HepG2 (cell line): ENCODE measurements at regions not wholly inside any gene's neighbourhood (a gene's known extent, or its start where the extent isn't known, plus 50 kb on each side); places are given as distances from the start of the nearest gene placed in this dataset.

Source experiments
- ATAC-seq: fragments of 200-7000 bp; cut with Tn5 transposase; 3 replicates; pipeline ENCODE4 v1.9.1; 2020; ENCODE audit warnings: mild to moderate bottlenecking, moderate library complexity
- BruUV-seq: library from RNA; stranded (reverse); fragments of 400-500 nt; replicated peaks from 2 replicates; lab custom pipeline; 2021; lab: Mats Ljungman, UMichigan
- CTCF ChIA-PET: fragments of 300-600 bp; formaldehyde crosslinking; extraction: SDS; loops from one replicate; lab custom pipeline; 2021; ENCODE audit warnings: low total read pairs, inconsistent platforms, low intra/inter-chr PET ratio; lab: Yijun Ruan, JAX
- POLR2A ChIA-PET: fragments of 350-600 bp; sonication (Branson Sonifier 250); formaldehyde crosslinking; loops from one replicate; lab custom pipeline; 2020; ENCODE audit warnings: antibody characterized with exemption, inconsistent platforms; lab: Yijun Ruan, JAX
- DNase-seq: peaks from one replicate; pipeline ENCODE4 v3.0.0-alpha.2; 2015; ENCODE audit warnings: low spot score
- FAIRE-seq: peaks from 3 replicates; lab custom pipeline; 2011; peaks lifted over from hg19 to GRCh38; lab: Jason Lieb, UNC
- H2AFZ ChIP-seq: one replicate; pipeline ENCODE4 v1.6.1; 2011; ENCODE audit warnings: low read length, inconsistent platforms
- H3K27ac ChIP-seq: fragments of 300-600 bp; 3 replicates; pipeline ENCODE4 v1.8.0; 2011; ENCODE audit warnings: mixed run types, mild to moderate bottlenecking, mixed read lengths, low read length, inconsistent platforms; ENCODE audit not compliant: insufficient read depth; ENCODE audit errors: extremely low read length
- H3K27me3 ChIP-seq, 2 experiments: fragments of 200-600 bp in 1 of 2; 2 replicates in 1 of 2; 3 replicates in 1 of 2; pipeline versions ENCODE4 v1.6.0 to v1.8.0; 2011; ENCODE audit warnings: low read length in 2 of 2, mild to moderate bottlenecking in 2 of 2, moderate library complexity in 2 of 2, inconsistent platforms in 1 of 2; ENCODE audit not compliant: insufficient read depth in 2 of 2, control insufficient read depth in 1 of 2
- H3K36me3 ChIP-seq, 2 experiments: fragments of 200-600 bp in 1 of 2; replicated peaks in 1 of 2; 2 replicates in 1 of 2; 3 replicates in 1 of 2; pipeline versions ENCODE4 v1.5.1 to v1.8.0; 2011; ENCODE audit warnings: low read length in 2 of 2, inconsistent platforms in 1 of 2; ENCODE audit not compliant: insufficient read depth in 2 of 2, control insufficient read depth in 1 of 2
- H3K4me1 ChIP-seq: 2 replicates; pipeline ENCODE4 v1.5.1; 2012; ENCODE audit warnings: low read length, inconsistent platforms; ENCODE audit not compliant: insufficient read depth
- H3K4me2 ChIP-seq: 2 replicates; pipeline ENCODE4 v1.6.0; 2011; ENCODE audit warnings: low read depth, low read length, inconsistent platforms
- H3K4me3 ChIP-seq, 3 experiments: fragments of 200-600 bp in 1 of 3; sonication (generic), shearing (Covaris generic) in 1 of 3; replicated peaks in 1 of 3; 2 replicates each; pipeline ENCODE4 v1.5.1; 2011 to 2016; ENCODE audit warnings: low read length in 3 of 3, inconsistent platforms in 2 of 3, low read depth in 2 of 3, mild to moderate bottlenecking in 2 of 3, control low read depth in 1 of 3, mixed read lengths in 1 of 3; ENCODE audit not compliant: insufficient read depth in 1 of 3
- H3K79me2 ChIP-seq: one replicate; pipeline ENCODE4 v1.6.1; 2011; ENCODE audit warnings: low read length, inconsistent platforms; ENCODE audit not compliant: insufficient read depth
- H3K9ac ChIP-seq: 2 replicates; pipeline ENCODE4 v1.6.0; 2011; ENCODE audit warnings: mild to moderate bottlenecking, low read depth, low read length, inconsistent platforms; ENCODE audit not compliant: insufficient read depth
- H3K9me3 ChIP-seq: 2 replicates; pipeline ENCODE4 v1.5.1; 2012; ENCODE audit warnings: mild to moderate bottlenecking, low read length
- H4K20me1 ChIP-seq: 2 replicates; pipeline ENCODE4 v1.6.0; 2011; ENCODE audit warnings: inconsistent platforms, mild to moderate bottlenecking, low read length, moderate library complexity; ENCODE audit not compliant: insufficient read depth
- ATRX ChIP-seq: sonication (generic); formaldehyde crosslinking; IDR thresholded peaks from 2 replicates; pipeline ENCODE4 v1.4.0; 2020; ENCODE audit warnings: missing genetic modification reagents, borderline replicate concordance
- CBFB ChIP-seq: sonication (generic); formaldehyde crosslinking; IDR thresholded peaks from 2 replicates; pipeline ENCODE4 v1.4.0; 2020; ENCODE audit warnings: missing genetic modification reagents
- CBX5 ChIP-seq: sonication (generic); formaldehyde crosslinking; IDR thresholded peaks from 2 replicates; pipeline ENCODE4 v1.4.0; 2020; ENCODE audit warnings: missing genetic modification reagents, borderline replicate concordance
- E2F5 ChIP-seq: sonication (generic); formaldehyde crosslinking; conservative IDR thresholded peaks from 2 replicates; pipeline ENCODE4 v1.4.0; 2020; ENCODE audit warnings: missing genetic modification reagents
- FOXK1 ChIP-seq: sonication (generic); formaldehyde crosslinking; IDR thresholded peaks from 2 replicates; pipeline ENCODE4 v1.4.0; 2020; ENCODE audit warnings: low read depth, missing genetic modification reagents, borderline replicate concordance
- SP140L ChIP-seq: sonication (generic); formaldehyde crosslinking; IDR thresholded peaks from 2 replicates; pipeline ENCODE4 v1.4.0; 2020; ENCODE audit warnings: missing genetic modification reagents, borderline replicate concordance
- TFAP4 ChIP-seq: sonication (generic); IDR thresholded peaks from 2 replicates; pipeline ENCODE4 v1.6.1; 2016; ENCODE audit warnings: low read depth, borderline replicate concordance
- ZBTB21 ChIP-seq: sonication (generic); formaldehyde crosslinking; IDR thresholded peaks from 2 replicates; pipeline ENCODE4 v1.4.0; 2020; ENCODE audit warnings: missing genetic modification reagents
- ZNF232 ChIP-seq: sonication (generic); formaldehyde crosslinking; IDR thresholded peaks from 2 replicates; pipeline ENCODE4 v1.4.0; 2020; ENCODE audit warnings: missing genetic modification reagents, borderline replicate concordance
- ZNF720 ChIP-seq: sonication (generic); formaldehyde crosslinking; IDR thresholded peaks from 2 replicates; pipeline ENCODE4 v1.4.0; 2020; ENCODE audit warnings: missing genetic modification reagents
- WGBS: methylation state at CpG from one replicate; pipeline ENCODE4 v1.1.6; 2017; ENCODE audit warnings: low lambda C conversion rate; 5-methylcytosine and 5-hydroxymethylcytosine counted together
- in situ Hi-C: cut with HindIII; loops from 2 replicates; pipeline ENCODE4 v1.10.0; 2017; ENCODE audit warnings: low pct_unique_long_range_greater_than_20kb; ENCODE audit not compliant: extremely low pct_ligation_motif_present
- intact Hi-C: fragments of 100-400 bp; cut with micrococcal nuclease; formaldehyde crosslinking; loops from one replicate; pipeline ENCODE4 v1.10.0; 2022; ENCODE audit not compliant: unreplicated experiment
- TF ChIP-seq, protein P1 (sequence below): sonication (generic); formaldehyde crosslinking; IDR thresholded peaks from 2 replicates; pipeline ENCODE4 v1.4.0; 2020; ENCODE audit warnings: missing genetic modification reagents, borderline replicate concordance

GRCh38 chr13:40362502-40362901, 303.9 kb downstream of the FOXO1 start:
- Histone ChIP-seq H3K9ac (no peak overlapping the region), H3K27ac (no peak overlapping the region), H2AFZ (no peak overlapping the region), H3K4me3 (no peak overlapping the region), H3K27me3 (no peaks in the 10 kb centered on the region), H3K4me2 (no peak overlapping the region), H4K20me1 (no peaks in the 10 kb centered on the region), H3K4me1 (peaks cover 4% of the 10 kb centered on the region), H3K36me3 (no peaks in the 10 kb centered on the region), H3K79me2 (no peaks in the 10 kb centered on the region), H3K9me3 (no peaks in the 10 kb centered on the region)
- FAIRE-seq (no peak), ATAC-seq (no peak), DNase-seq (no peak)
- WGBS, result 70% methylated on average over 5 of the region's 5 CpGs
- no peak for TF ChIP-seq ATRX
- no peak for TF ChIP-seq ZBTB21 (CRISPR knock-in tag)
- no peak for TF ChIP-seq ZNF232 (CRISPR knock-in tag)
- no peak for TF ChIP-seq ZNF720 (CRISPR knock-in tag)
- TF ChIP-seq CBX5 (CRISPR knock-in tag), result no peak
- TF ChIP-seq CBFB, result no peak
- TF ChIP-seq SP140L (CRISPR knock-in tag), result no peak
- TF ChIP-seq TFAP4, result no peak
- no peak for TF ChIP-seq E2F5 (CRISPR knock-in tag)
- no peak for TF ChIP-seq FOXK1
- TF ChIP-seq, protein P1, sequence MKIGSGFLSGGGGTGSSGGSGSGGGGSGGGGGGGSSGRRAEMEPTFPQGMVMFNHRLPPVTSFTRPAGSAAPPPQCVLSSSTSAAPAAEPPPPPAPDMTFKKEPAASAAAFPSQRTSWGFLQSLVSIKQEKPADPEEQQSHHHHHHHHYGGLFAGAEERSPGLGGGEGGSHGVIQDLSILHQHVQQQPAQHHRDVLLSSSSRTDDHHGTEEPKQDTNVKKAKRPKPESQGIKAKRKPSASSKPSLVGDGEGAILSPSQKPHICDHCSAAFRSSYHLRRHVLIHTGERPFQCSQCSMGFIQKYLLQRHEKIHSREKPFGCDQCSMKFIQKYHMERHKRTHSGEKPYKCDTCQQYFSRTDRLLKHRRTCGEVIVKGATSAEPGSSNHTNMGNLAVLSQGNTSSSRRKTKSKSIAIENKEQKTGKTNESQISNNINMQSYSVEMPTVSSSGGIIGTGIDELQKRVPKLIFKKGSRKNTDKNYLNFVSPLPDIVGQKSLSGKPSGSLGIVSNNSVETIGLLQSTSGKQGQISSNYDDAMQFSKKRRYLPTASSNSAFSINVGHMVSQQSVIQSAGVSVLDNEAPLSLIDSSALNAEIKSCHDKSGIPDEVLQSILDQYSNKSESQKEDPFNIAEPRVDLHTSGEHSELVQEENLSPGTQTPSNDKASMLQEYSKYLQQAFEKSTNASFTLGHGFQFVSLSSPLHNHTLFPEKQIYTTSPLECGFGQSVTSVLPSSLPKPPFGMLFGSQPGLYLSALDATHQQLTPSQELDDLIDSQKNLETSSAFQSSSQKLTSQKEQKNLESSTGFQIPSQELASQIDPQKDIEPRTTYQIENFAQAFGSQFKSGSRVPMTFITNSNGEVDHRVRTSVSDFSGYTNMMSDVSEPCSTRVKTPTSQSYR (CRISPR knock-in tag), result no peak
- BruUV-seq, result no TSS peak
- in situ Hi-C loops, result no loop called here
- intact Hi-C loops, result no loop called here
- POLR2A ChIA-PET, result no interaction called here
- CTCF ChIA-PET, result no interaction called here
